NK-92 treated with Interleukin-12 subunit alpha and Interleukin-12 subunit beta, amount 100 ng/mL, for 24 hours (cell line): ENCODE measurements at regions not wholly inside any gene's neighbourhood (a gene's known extent, or its start where the extent isn't known, plus 50 kb on each side); places are given as distances from the start of the nearest gene placed in this dataset.

Experiments
- DNase-seq: peaks from one replicate; lab custom pipeline; 2025; lab: John Stamatoyannopoulos, UW

- DNase-seq, result no peak
Observed at GRCh38 chr7:116083796-116084195, 53.2 kb upstream of the TFEC start.

- no peak for DNase-seq
Observed at GRCh38 chr7:116086547-116087045, 56.0 kb upstream of the TFEC start.

GRCh38 chr7:116087291-116087690, 56.7 kb upstream of the TFEC start:
- no peak for DNase-seq

- no peak for DNase-seq
Observed at GRCh38 chr7:116087984-116088383, 57.4 kb upstream of the TFEC start.

- DNase-seq, result no peak
Observed at GRCh38 chr7:116089293-116089692, 58.7 kb upstream of the TFEC start.

- no peak for DNase-seq
Observed at GRCh38 chr7:116093516-116094301, 63.1 kb upstream of the TFEC start.

GRCh38 chr7:116095396-116095795, 64.8 kb upstream of the TFEC start:
- no peak for DNase-seq

- no peak for DNase-seq
Observed at GRCh38 chr7:116097365-116098009, 66.9 kb upstream of the TFEC start.

GRCh38 chr7:116098175-116098574, 67.6 kb upstream of the TFEC start:
- no peak for DNase-seq

- DNase-seq, result no peak
Observed at GRCh38 chr7:116100626-116101025, 70.1 kb upstream of the TFEC start.

- no peak for DNase-seq
Observed at GRCh38 chr7:116101704-116102103, 71.1 kb upstream of the TFEC start.

GRCh38 chr7:116111475-116111874, 80.9 kb upstream of the TFEC start:
- DNase-seq, result no peak

- no peak for DNase-seq
Observed at GRCh38 chr7:116113310-116113709, 82.7 kb upstream of the TFEC start.

- DNase-seq, result no peak
Observed at GRCh38 chr7:116120839-116121238, 89.5 kb upstream of the TES start.

GRCh38 chr7:116122972-116123595, 87.3 kb upstream of the TES start:
- DNase-seq, result no peak

GRCh38 chr7:116128139-116128538, 82.2 kb upstream of the TES start:
- no peak for DNase-seq

GRCh38 chr7:116135306-116135705, 75.0 kb upstream of the TES start:
- DNase-seq, result no peak

GRCh38 chr7:116138202-116138801, 72.0 kb upstream of the TES start:
- no peak for DNase-seq

GRCh38 chr7:116139007-116139406, 71.3 kb upstream of the TES start:
- no peak for DNase-seq

- DNase-seq, result no peak
Observed at GRCh38 chr7:116139807-116140206, 70.5 kb upstream of the TES start.

- no peak for DNase-seq
Observed at GRCh38 chr7:116142374-116142773, 68.0 kb upstream of the TES start.

GRCh38 chr7:116142850-116143249, 67.5 kb upstream of the TES start:
- DNase-seq, result peak; percentile 54
